Heart right ventricle (tissue), 16 donors: ENCODE measurements at regions not wholly inside any gene's neighbourhood (a gene's known extent, or its start where the extent isn't known, plus 50 kb on each side); places are given as distances from the start of the nearest gene placed in this dataset.
"Not testable (repeated sequence)": the region's sequence is repeated elsewhere in the genome, so short reads cannot be mapped to it uniquely, and the experiment has no call there.

Experiments
- ATAC-seq, 8 donors: fragments of 200-7000 bp; cut with Tn5 transposase; one replicate each; pipeline ENCODE4 v1.9.1; 2020; ENCODE audit warnings: mild to moderate bottlenecking in 8 of 8, moderate library complexity in 8 of 8, moderate number of reproducible peaks in 1 of 8
- DNase-seq, 2 donors: peaks; one replicate each; pipeline ENCODE4 v3.0.0-alpha.2; 2020
- H3K27ac ChIP-seq, 10 donors: fragments of 200-600 bp; sonication (generic) in 2 of 10; one replicate each; pipeline versions ENCODE4 v1.5.0 to v1.8.0; 2020 to 2022; ENCODE audit warnings: mild to moderate bottlenecking in 3 of 10
- H3K27me3 ChIP-seq, 7 donors: fragments of 200-600 bp; one replicate each; pipeline ENCODE4 v1.8.0; 2021 to 2022; ENCODE audit warnings: mild to moderate bottlenecking in 2 of 7
- H3K36me3 ChIP-seq, 9 donors: fragments of 200-600 bp; sonication (generic) in 1 of 9; one replicate each; pipeline versions ENCODE4 v1.5.0 to v1.8.0; 2020 to 2022; ENCODE audit warnings: mild to moderate bottlenecking in 2 of 9
- H3K4me1 ChIP-seq, 9 donors: fragments of 200-600 bp; sonication (generic) in 1 of 9; one replicate each; pipeline versions ENCODE4 v1.5.0 to v1.8.0; 2020 to 2022; ENCODE audit warnings: mild to moderate bottlenecking in 4 of 9
- H3K4me3 ChIP-seq, 10 donors: fragments of 200-600 bp; sonication (generic) in 2 of 10; one replicate each; pipeline versions ENCODE4 v1.5.0 to v1.8.0; 2020 to 2022; ENCODE audit warnings: mild to moderate bottlenecking in 7 of 10, moderate library complexity in 2 of 10
- H3K9me3 ChIP-seq, 11 donors: fragments of 200-600 bp in 10 of 11; sonication (generic) in 2 of 11; one replicate each; pipeline versions ENCODE4 v1.5.0 to v1.8.0; 2013 to 2022; ENCODE audit warnings: mild to moderate bottlenecking in 2 of 11, control low read depth in 1 of 11, moderate library complexity in 1 of 11
- CTCF ChIP-seq, 9 donors: fragments of 200-600 bp; sonication (generic) in 2 of 9; IDR thresholded peaks; one replicate each; pipeline versions ENCODE4 v1.5.0 to v1.8.0; 2021 to 2022; ENCODE audit warnings: antibody characterized with exemption in 9 of 9, mild to moderate bottlenecking in 5 of 9, moderate library complexity in 1 of 9
- WGBS, 2 donors: extraction: QIAGEN DNeasy Blood & Tissue Kit; methylation state at CpG; one replicate each; pipeline ENCODE4 v1.1.7; 2013; ENCODE audit warnings: inconsistent platforms in 1 of 2; 5-methylcytosine and 5-hydroxymethylcytosine counted together
- intact Hi-C, 10 donors: fragments of 100-400 bp; cut with DNase I; formaldehyde crosslinking; loops; one replicate each; pipeline versions ENCODE4 v1.11.1 to v1.14.2; 2022
- donor health status: Arrhythmogenic right ventricular cardiomyopathy.
- donor health status: ischemic (EF 13 %, LVEDD 7.1; RV severe dilation, severe dysfunction).
- donor health status: healthy with polysubstance abuse.
- donor health status: DM: no; HTN: yes; CAD: no.
- donor health status: DM: no; HTN: no; CAD: no.
- donor health status: ischemic (EF 25% LVEDD 6.9; RV normal size, moderate dysfunction).
- donor health status: ischemic (EF 25% LVEDD 5.7; RV mildly dilated, moderate dysfunction).
- donor health status: healthy.
- donor health status: DM: yes; HTN: yes; CAD: no.
- donor health status: Ischemic cardiomyopathy.
- donor health status: ischemic (EF 35%, LVEDD 5.7; RV mildly dilated, moderate dysfunction).
- donor health status: nonischemic (EF 11% LVEDD 7.7; RV severe dilation, severe dysfunction).
- donor health status: DM: yes; HTN: yes; CAD: no.
- donor health status: PGD.
- donor health status: ischemic (EF 29% LVEDD 5.4; RV normal size, mild dysfunction).
- donor health status: nonischemic (EF 23%, LVEDD 6.1; RV moderate dilation, normal function).

- Histone ChIP-seq H3K4me3 (no peak overlapping the region), H3K27me3 (peaks cover 0 to 6% (median 0%) of the 10 kb centered on the region in 7 donors), H3K36me3 (no peaks in the 10 kb centered on the region), H3K4me1 (peaks cover 0 to 21% (median 7%) of the 10 kb centered on the region in 9 donors), H3K27ac (peak overlapping the region in 2 of 10 donors; percentile 3 to 59), H3K9me3 (no peaks in the 10 kb centered on the region)
- 79 to 88% methylated on average over 3 of the region's 3 CpGs for WGBS, 2 donors
- intact Hi-C loops, result no loop called here
- ATAC-seq (no peak), DNase-seq (no peak)
- no peak for TF ChIP-seq CTCF (IDR thresholded peaks at IDR 0.05)
These were observed 57.8 kb upstream of the LPAR1 start for GRCh38 chr9:111096051-111096450.

- peak in 5 of 8 donors; percentile 13 to 61 (median 30) for ATAC-seq
- H3K27ac ChIP-seq, result peak overlapping the region in 4 of 10 donors; percentile 3 to 67 (median 54)
- WGBS, 2 donors, result 18% methylated on average over 4 of the region's 4 CpGs
These were observed 57.2 kb upstream of the LPAR1 start for GRCh38 chr9:111095441-111095840.

GRCh38 chr9:111094958-111095357 lies 56.7 kb upstream of the LPAR1 start:
- Histone ChIP-seq H3K36me3 (no peaks in the 10 kb centered on the region), H3K27ac (peak overlapping the region in 7 of 10 donors; percentile 20 to 67 (median 59)), H3K27me3 (peaks cover 0 to 6% (median 0%) of the 10 kb centered on the region in 7 donors), H3K4me3 (no peak overlapping the region), H3K4me1 (peaks cover 0 to 21% (median 7%) of the 10 kb centered on the region in 9 donors), H3K9me3 (no peaks in the 10 kb centered on the region)
- DNase-seq (no peak), ATAC-seq (peak in 4 of 8 donors; percentile 14 to 30 (median 26))
- no peak for TF ChIP-seq CTCF (IDR thresholded peaks at IDR 0.05)
- intact Hi-C loops, result no loop called here

More at GRCh38 chr9:111095441-111095840, 57.2 kb upstream of the LPAR1 start:
- Histone ChIP-seq H3K4me3 (no peak overlapping the region), H3K9me3 (no peaks in the 10 kb centered on the region), H3K36me3 (no peaks in the 10 kb centered on the region), H3K27me3 (peaks cover 0 to 6% (median 0%) of the 10 kb centered on the region in 7 donors), H3K4me1 (peaks cover 0 to 21% (median 7%) of the 10 kb centered on the region in 9 donors)
- intact Hi-C loops, result no loop called here
- no peak for DNase-seq
- TF ChIP-seq CTCF (IDR thresholded peaks at IDR 0.05), result no peak

GRCh38 chr9:111094433-111094924 lies 56.2 kb upstream of the LPAR1 start:
- 41 to 56% methylated on average over 2 of the region's 2 CpGs for WGBS, 2 donors
- H3K4me3 ChIP-seq, result no peak overlapping the region
- no peaks in the 10 kb centered on the region for H3K36me3 ChIP-seq
- H3K27me3 ChIP-seq, result peaks cover 0 to 6% (median 0%) of the 10 kb centered on the region in 7 donors
- DNase-seq, result peak in 1 of 2 donors; percentile 23
- no peaks in the 10 kb centered on the region for H3K9me3 ChIP-seq
- peak in 7 of 8 donors; percentile 74 to 94 (median 80) for ATAC-seq
- TF ChIP-seq CTCF (IDR thresholded peaks at IDR 0.05), result no peak
- intact Hi-C loops, result no loop called here
- peaks cover 0 to 21% (median 7%) of the 10 kb centered on the region in 9 donors for H3K4me1 ChIP-seq
- H3K27ac ChIP-seq, result peak overlapping the region in 7 of 10 donors; percentile 23 to 67 (median 59)

- 94 to 100% methylated on average over 1 of the region's 1 CpG for WGBS, 2 donors
- H3K36me3 ChIP-seq, intact Hi-C loops, DNase-seq, H3K27ac ChIP-seq, ATAC-seq, H3K27me3 ChIP-seq, H3K4me3 ChIP-seq: not testable (repeated sequence)
- Histone ChIP-seq H3K9me3 (peaks cover 0 to 10% (median 0%) of the 10 kb centered on the region in 11 donors), H3K4me1 (peaks cover 0 to 21% (median 7%) of the 10 kb centered on the region in 9 donors)
These were observed 53.9 kb upstream of the LPAR1 start for GRCh38 chr9:111092167-111092566.
